ENCODE measurements at regions not wholly inside any gene's neighbourhood (a gene's known extent, or its start where the extent isn't known, plus 50 kb on each side); places are given as distances from the start of the nearest gene placed in this dataset.
"Not testable (repeated sequence)": the region's sequence is repeated elsewhere in the genome, so short reads cannot be mapped to it uniquely, and the experiment has no call there.

DNA sequence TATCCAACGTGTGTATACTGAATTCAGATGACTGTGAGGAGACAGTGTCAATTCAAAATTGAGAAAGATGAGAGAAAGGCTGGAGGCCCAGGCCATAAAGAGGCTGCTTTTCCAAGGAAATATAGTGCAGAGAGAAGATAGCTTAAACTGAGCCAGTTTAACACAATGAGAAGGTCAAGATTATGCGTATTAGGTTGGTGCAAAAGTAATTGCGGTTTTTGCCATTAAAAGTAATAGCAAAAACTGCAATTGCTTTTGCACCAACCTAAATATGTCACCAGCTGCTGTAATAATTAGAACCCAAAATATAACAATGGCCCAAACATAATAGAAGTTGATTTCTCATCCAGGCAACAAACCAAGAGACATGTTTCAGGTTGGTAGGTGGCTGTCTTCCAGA is 148.7 kb upstream of the ATP5MC3 start:
- no peaks in the 10 kb centered on the region for H3K9me3 Mint-ChIP-seq (ENCODE audit: low read depth, unreplicated experiment)
- intact Hi-C loops (cut with micrococcal nuclease; ENCODE audit: unreplicated experiment), result no loop called here
- no peak overlapping the region for H3K27ac Mint-ChIP-seq (ENCODE audit: unreplicated experiment)
- TF ChIP-seq CTCF (IDR thresholded peaks at IDR 0.05; ENCODE audit: unreplicated experiment), result no peak
- no peaks in the 10 kb centered on the region for H3K4me1 Mint-ChIP-seq (ENCODE audit: low read depth, unreplicated experiment)
- no peaks in the 10 kb centered on the region for H3K36me3 Mint-ChIP-seq (ENCODE audit: insufficient read depth, unreplicated experiment)
- no peak for DNase-seq
- BruUV-seq (replicated peaks), result no TSS peak
- no peaks in the 10 kb centered on the region for H3K27me3 Mint-ChIP-seq (ENCODE audit: unreplicated experiment)
- CTCF ChIA-PET, result interaction anchor here (0.6 kb wide), 1 partner anchor 581 kb away, joined by 3 read pairs; no protein-coding TSS in a partner anchor
- H3K4me3 Mint-ChIP-seq (ENCODE audit: low read depth, unreplicated experiment), result no peak overlapping the region

DNA sequence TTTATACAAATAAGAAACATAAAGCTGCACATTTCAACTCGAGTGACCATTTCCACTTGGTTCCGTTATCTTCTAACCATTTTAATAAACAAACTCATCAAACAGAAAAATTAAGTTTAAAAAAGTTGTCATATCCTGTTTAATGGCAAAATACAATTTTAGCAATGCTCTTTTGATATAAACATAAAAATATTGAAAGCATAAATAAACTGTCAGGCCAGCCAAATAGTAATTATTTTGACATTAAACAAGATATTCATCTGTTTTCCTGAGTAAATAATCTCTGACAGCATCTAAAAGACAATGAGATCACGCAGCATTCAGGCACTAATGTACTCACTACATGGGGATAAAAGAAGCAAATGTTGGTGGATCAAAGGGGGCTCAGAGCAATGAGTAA is 145.3 kb upstream of the ATP5MC3 start:
- CTCF ChIA-PET, result no interaction called here
- no peak overlapping the region for H3K4me3 Mint-ChIP-seq (ENCODE audit: low read depth, unreplicated experiment)
- intact Hi-C loops (cut with micrococcal nuclease; ENCODE audit: unreplicated experiment), result no loop called here
- TF ChIP-seq CTCF (IDR thresholded peaks at IDR 0.05; ENCODE audit: unreplicated experiment), result no peak
- no TSS peak for BruUV-seq (replicated peaks)
- DNase-seq, result no peak
- H3K27me3 Mint-ChIP-seq (ENCODE audit: unreplicated experiment), result no peaks in the 10 kb centered on the region
- H3K36me3 Mint-ChIP-seq (ENCODE audit: insufficient read depth, unreplicated experiment), result no peaks in the 10 kb centered on the region
- H3K9me3 Mint-ChIP-seq (ENCODE audit: low read depth, unreplicated experiment), result no peaks in the 10 kb centered on the region
- H3K4me1 Mint-ChIP-seq (ENCODE audit: low read depth, unreplicated experiment), result no peaks in the 10 kb centered on the region
- H3K27ac Mint-ChIP-seq (ENCODE audit: unreplicated experiment), result no peak overlapping the region

DNA sequence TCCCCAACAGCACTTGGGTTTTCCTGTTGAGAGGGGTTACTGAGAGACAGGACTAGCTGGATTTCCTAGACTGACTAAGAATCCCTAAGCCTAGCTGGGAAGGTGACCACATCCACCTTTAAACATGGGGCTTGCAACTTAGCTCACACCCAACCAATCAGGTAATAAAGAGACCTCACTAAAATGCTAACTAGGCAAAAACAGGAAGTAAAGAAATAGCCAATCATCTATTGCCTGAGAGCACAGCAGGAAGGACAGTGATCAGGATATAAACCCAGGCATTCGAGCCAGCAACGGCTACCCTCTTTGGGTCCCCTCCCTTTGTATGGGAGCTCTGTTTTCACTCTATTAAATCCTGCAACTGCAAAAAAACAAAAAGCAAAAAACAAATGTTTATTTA is 144.7 kb upstream of the ATP5MC3 start:
- BruUV-seq (replicated peaks); H3K9me3 Mint-ChIP-seq (ENCODE audit: low read depth, unreplicated experiment); H3K36me3 Mint-ChIP-seq (ENCODE audit: insufficient read depth, unreplicated experiment); DNase-seq; CTCF ChIA-PET; intact Hi-C loops (cut with micrococcal nuclease; ENCODE audit: unreplicated experiment); H3K4me1 Mint-ChIP-seq (ENCODE audit: low read depth, unreplicated experiment); H3K27me3 Mint-ChIP-seq (ENCODE audit: unreplicated experiment); H3K27ac Mint-ChIP-seq (ENCODE audit: unreplicated experiment); H3K4me3 Mint-ChIP-seq (ENCODE audit: low read depth, unreplicated experiment): not testable (repeated sequence)

- no TSS peak for BruUV-seq (replicated peaks)
- TF ChIP-seq CTCF (IDR thresholded peaks at IDR 0.05; ENCODE audit: unreplicated experiment), result no peak
- Mint-ChIP-seq H3K36me3 (ENCODE audit: insufficient read depth, unreplicated experiment) (no peaks in the 10 kb centered on the region), H3K4me1 (ENCODE audit: low read depth, unreplicated experiment) (no peaks in the 10 kb centered on the region), H3K9me3 (ENCODE audit: low read depth, unreplicated experiment) (no peaks in the 10 kb centered on the region), H3K27ac (ENCODE audit: unreplicated experiment) (no peak overlapping the region), H3K4me3 (ENCODE audit: low read depth, unreplicated experiment) (no peak overlapping the region), H3K27me3 (ENCODE audit: unreplicated experiment) (no peaks in the 10 kb centered on the region)
- intact Hi-C loops (cut with micrococcal nuclease; ENCODE audit: unreplicated experiment), result no loop called here
- CTCF ChIA-PET, result no interaction called here
- DNase-seq, result no peak
Measured at GRCh38 chr2:175323162-175323561, 141.7 kb upstream of the ATP5MC3 start.

- Mint-ChIP-seq H3K4me1 (ENCODE audit: low read depth, unreplicated experiment) (no peaks in the 10 kb centered on the region), H3K27ac (ENCODE audit: unreplicated experiment) (no peak overlapping the region), H3K9me3 (ENCODE audit: low read depth, unreplicated experiment) (no peaks in the 10 kb centered on the region), H3K27me3 (ENCODE audit: unreplicated experiment) (peaks cover 12% of the 10 kb centered on the region), H3K4me3 (ENCODE audit: low read depth, unreplicated experiment) (no peak overlapping the region), H3K36me3 (ENCODE audit: insufficient read depth, unreplicated experiment) (no peaks in the 10 kb centered on the region)
- CTCF ChIA-PET, result no interaction called here
- no peak for DNase-seq
- intact Hi-C loops (cut with micrococcal nuclease; ENCODE audit: unreplicated experiment), result no loop called here
- no peak for TF ChIP-seq CTCF (IDR thresholded peaks at IDR 0.05; ENCODE audit: unreplicated experiment)
- no TSS peak for BruUV-seq (replicated peaks)
Measured at GRCh38 chr2:175318542-175318941, 137.0 kb upstream of the ATP5MC3 start.
